BE2C (cell line): ENCODE measurements at regions not wholly inside any gene's neighbourhood (a gene's known extent, or its start where the extent isn't known, plus 50 kb on each side); places are given as distances from the start of the nearest gene placed in this dataset.

Experiments
- DNase-seq: peaks from one replicate; pipeline ENCODE4 v3.0.0-alpha.2; 2020
- H3K27me3 ChIP-seq: fragments of 250-450 bp; sonication (Bioruptor Pico); 2 replicates; pipeline ENCODE4 v1.5.1; 2020; ENCODE audit warnings: mild to moderate bottlenecking
- H3K36me3 ChIP-seq: fragments of 250-450 bp; sonication (Bioruptor Pico); 2 replicates; pipeline ENCODE4 v1.5.1; 2020; ENCODE audit warnings: mild to moderate bottlenecking
- H3K4me1 ChIP-seq: fragments of 250-450 bp; sonication (Bioruptor Pico); 2 replicates; pipeline ENCODE4 v1.5.1; 2020
- H3K4me3 ChIP-seq: 2 replicates; pipeline ENCODE4 v1.5.1; 2011; ENCODE audit warnings: low read depth, low read length
- H3K9me3 ChIP-seq: fragments of 250-450 bp; sonication (Bioruptor Pico); 2 replicates; pipeline ENCODE4 v1.5.1; 2020
- TF ChIP-seq, protein P1 (sequence below): IDR thresholded peaks from 2 replicates; pipeline ENCODE4 v1.5.1; 2012; ENCODE audit warnings: mild to moderate bottlenecking, low read depth, low read length

DNA sequence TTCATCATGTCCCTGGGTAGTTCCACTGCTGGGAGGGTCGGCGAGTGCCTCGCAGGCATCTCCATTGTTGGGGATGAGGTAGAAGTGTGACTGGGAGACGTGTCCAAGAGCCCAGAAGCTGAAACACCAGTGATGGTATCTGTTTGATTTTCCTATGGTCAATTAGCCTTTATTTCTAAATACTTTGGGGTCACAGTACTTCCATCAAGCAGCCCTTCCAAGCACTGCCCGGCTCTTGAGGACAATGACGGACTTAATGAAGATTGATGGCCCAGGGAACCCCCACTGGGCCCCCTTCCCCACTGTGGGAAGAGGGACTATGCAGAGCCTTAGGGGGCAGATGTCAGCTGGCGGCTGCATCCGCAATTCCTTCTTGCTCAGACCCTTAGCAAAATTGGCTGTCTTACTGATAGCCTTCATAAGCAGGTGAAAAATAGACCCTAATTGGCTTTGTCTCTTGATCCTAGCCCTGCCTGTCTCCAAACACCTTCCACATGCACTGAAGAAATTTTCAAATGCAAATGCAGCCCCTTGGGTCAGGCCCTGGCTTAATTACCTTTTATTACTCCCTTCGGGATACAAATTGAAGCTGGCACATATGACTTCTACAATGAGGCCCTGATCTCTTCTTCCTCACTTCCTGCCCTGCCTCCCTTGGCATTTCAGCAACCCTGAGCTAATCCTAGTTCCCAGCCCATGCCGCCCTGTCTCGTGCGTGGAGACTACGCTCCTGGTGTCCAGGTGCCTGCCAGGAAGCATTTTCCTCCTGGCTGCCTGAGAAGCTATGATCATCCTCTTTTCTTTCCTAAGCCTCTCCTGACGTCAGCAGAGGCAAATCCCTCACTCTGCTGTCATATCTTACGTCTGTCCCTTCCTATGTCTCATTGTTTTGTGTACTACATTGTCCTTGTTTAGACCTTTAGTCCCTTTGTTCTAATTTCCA lies 124.5 kb upstream of the GDF10 start:
- Histone ChIP-seq H3K4me3 (no peak overlapping the region), H3K4me1 (no peaks in the 10 kb centered on the region), H3K27me3 (no peaks in the 10 kb centered on the region), H3K9me3 (no peaks in the 10 kb centered on the region), H3K36me3 (no peaks in the 10 kb centered on the region)
- DNase-seq = no peak
- TF ChIP-seq, protein P1, sequence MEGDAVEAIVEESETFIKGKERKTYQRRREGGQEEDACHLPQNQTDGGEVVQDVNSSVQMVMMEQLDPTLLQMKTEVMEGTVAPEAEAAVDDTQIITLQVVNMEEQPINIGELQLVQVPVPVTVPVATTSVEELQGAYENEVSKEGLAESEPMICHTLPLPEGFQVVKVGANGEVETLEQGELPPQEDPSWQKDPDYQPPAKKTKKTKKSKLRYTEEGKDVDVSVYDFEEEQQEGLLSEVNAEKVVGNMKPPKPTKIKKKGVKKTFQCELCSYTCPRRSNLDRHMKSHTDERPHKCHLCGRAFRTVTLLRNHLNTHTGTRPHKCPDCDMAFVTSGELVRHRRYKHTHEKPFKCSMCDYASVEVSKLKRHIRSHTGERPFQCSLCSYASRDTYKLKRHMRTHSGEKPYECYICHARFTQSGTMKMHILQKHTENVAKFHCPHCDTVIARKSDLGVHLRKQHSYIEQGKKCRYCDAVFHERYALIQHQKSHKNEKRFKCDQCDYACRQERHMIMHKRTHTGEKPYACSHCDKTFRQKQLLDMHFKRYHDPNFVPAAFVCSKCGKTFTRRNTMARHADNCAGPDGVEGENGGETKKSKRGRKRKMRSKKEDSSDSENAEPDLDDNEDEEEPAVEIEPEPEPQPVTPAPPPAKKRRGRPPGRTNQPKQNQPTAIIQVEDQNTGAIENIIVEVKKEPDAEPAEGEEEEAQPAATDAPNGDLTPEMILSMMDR = no peak

DNA sequence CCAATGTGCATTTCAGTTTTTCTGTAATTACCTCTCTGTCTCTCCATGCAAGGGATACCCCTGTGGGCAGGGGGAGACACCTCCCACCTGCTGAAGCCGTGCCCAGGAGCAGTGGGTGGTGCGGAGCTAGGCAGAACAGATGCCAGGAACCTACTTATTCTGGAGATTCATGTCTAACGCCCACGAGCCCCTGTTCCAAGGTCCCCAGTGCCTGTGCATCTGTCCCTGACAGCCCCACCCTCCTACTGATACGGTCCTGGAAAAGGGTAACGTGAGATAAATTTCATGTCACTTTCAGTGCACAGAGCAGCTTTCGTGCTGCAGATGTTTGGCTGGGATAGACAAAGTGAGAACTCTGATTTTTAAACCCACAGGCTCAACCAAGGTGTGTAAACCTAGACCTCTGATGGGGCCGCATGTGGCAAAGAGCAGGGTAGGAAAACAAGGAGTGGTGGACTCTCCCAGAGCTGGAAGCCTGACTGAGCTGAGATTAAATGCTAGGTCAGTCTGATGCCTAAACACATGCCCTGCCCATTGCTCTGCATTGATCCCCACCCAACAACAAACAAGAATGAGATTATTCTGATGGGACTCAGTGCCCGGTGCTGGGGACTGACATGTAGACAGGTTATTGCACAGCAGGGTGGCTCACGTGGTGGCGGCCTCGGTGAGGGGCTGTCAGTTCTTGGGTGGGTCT lies 123.6 kb upstream of the GDF10 start:
- H3K9me3 ChIP-seq = no peaks in the 10 kb centered on the region
- no peaks in the 10 kb centered on the region for H3K4me1 ChIP-seq
- DNase-seq = no peak
- no peaks in the 10 kb centered on the region for H3K36me3 ChIP-seq
- TF ChIP-seq, protein P1 = no peak
- no peaks in the 10 kb centered on the region for H3K27me3 ChIP-seq
- H3K4me3 ChIP-seq = no peak overlapping the region

DNA sequence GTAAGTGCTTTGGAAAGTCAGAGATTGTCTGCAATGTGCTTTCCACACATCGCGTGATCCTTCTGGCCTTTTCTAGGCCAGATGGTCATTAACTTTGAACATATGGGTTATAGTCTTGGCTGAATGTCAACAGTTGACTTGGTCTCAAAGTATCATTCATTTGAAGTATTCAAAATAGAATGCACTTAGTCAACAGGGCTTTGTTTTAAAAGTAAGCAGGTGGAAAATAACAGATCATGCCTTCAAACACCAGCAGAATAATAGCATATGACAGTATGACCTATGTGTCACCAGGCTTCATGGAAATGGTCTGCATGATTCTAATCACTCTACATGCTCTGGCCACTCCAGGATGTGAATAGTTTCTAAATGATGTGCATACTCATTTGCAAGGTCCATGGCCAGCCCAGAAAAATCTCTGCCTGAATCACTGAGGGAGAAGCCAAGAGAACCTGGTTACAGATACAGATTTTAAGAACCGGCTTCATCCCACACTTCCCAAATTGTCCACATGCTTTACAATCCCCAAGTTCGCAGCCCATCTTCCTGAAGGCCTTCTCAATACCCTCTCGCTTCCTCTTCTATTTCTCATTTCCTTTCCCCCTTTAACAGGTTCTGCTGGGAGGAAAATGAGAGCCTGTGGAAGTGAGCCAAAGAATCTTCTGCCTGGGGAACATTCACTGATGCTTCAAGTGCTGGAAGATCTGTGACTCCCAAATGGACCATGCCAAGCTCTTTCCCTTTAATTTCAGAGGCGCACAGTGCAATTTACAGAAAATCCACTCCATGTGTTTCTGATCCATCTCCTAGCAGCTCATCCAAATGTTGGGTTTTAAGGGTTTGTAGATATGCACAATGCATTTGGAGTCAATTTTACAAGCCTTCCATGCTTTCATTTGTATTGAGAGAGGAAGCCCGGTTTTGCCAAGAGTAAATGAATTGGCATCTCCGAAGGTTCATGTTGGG lies 122.8 kb upstream of the GDF10 start:
- H3K4me1 ChIP-seq = no peaks in the 10 kb centered on the region
- DNase-seq = no peak
- H3K27me3 ChIP-seq = no peaks in the 10 kb centered on the region
- no peaks in the 10 kb centered on the region for H3K36me3 ChIP-seq
- H3K4me3 ChIP-seq = no peak overlapping the region
- TF ChIP-seq, protein P1 = no peak
- H3K9me3 ChIP-seq = no peaks in the 10 kb centered on the region

DNA sequence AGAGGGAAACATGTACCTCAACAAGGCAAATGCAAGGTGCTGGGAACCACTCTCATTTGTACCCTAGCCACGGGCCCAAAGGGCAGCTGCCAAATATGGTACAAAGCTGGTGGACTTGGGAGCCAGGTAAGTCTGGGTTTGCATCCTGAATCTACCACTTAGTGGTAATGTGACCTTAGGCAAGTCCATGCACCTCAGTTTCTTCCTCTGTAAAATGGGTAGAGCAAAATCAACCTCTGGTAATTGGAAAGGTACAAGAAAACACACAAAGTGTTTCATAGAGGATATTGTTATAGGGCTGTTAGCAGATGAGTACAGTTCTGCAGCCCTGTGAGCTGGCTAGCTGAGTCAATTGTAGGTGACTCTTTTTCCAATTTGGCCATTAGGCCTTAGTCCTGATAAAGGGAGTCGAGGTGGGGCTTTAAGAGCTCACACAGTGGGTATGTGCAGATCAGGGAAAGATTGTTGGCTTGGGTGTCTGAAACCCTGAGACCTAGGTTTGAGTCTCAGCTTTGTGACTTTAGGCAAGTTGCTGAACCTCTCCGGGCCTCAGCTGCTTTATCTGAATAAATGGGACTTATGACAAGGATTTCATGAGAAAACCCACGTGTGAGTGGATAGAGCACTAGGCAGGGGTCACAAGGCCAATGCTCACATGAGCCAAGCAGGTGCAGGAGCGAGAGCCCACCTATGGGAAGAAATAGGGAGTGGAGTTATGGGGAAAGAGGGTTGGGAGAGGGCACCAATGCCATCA lies 121.3 kb upstream of the GDF10 start:
- Histone ChIP-seq H3K9me3 (no peaks in the 10 kb centered on the region), H3K4me1 (no peaks in the 10 kb centered on the region), H3K36me3 (no peaks in the 10 kb centered on the region), H3K4me3 (no peak overlapping the region), H3K27me3 (no peaks in the 10 kb centered on the region)
- TF ChIP-seq, protein P1 = no peak
- DNase-seq = no peak

DNA sequence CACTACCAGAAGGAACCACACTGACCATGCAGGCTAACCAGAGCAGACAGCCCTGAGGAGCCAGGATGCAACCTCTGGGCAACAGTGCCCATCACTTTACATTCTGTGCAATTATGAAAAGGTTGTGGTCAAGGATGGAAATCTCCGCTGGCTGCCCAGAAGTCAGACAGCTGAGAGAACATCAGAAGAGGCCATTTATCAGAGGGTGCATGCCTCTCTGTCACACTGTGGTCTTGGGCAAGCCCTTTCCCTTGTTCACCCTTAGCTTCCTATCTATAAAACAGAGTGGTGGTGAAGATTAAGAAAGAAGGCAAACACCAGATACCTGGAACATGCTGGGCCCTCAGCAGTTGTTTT lies 120.7 kb upstream of the GDF10 start:
- H3K36me3 ChIP-seq = no peaks in the 10 kb centered on the region
- TF ChIP-seq, protein P1 = no peak
- H3K9me3 ChIP-seq = no peaks in the 10 kb centered on the region
- H3K27me3 ChIP-seq = no peaks in the 10 kb centered on the region
- DNase-seq = no peak
- no peak overlapping the region for H3K4me3 ChIP-seq
- no peaks in the 10 kb centered on the region for H3K4me1 ChIP-seq
